Forelimb muscle (tissue), 1 donor: ENCODE measurements at regions not wholly inside any gene's neighbourhood (a gene's known extent, or its start where the extent isn't known, plus 50 kb on each side); places are given as distances from the start of the nearest gene placed in this dataset.
"Not testable (repeated sequence)": the region's sequence is repeated elsewhere in the genome, so short reads cannot be mapped to it uniquely, and the experiment has no call there.

Experiments
- DNase-seq: peaks from one replicate; pipeline ENCODE4 v3.0.0-alpha.2; 2013; ENCODE audit warnings: low read depth

- no peak for DNase-seq
These were observed 409.4 kb upstream of the PPP2R3A start for GRCh38 chr3:135556174-135556573.

GRCh38 chr3:135558150-135558783 lies 407.3 kb upstream of the PPP2R3A start:
- DNase-seq, result no peak

- DNase-seq, result no peak
These were observed 406.6 kb upstream of the PPP2R3A start for GRCh38 chr3:135558906-135559305.

- DNase-seq, result no peak
These were observed 405.7 kb upstream of the PPP2R3A start for GRCh38 chr3:135559802-135560201.

GRCh38 chr3:135560847-135561246 lies 404.7 kb upstream of the PPP2R3A start:
- DNase-seq, result no peak

- DNase-seq, result no peak
These were observed 400.8 kb upstream of the PPP2R3A start for GRCh38 chr3:135564696-135565095.

- DNase-seq, result no peak
These were observed 400.0 kb upstream of the PPP2R3A start for GRCh38 chr3:135565546-135565945.

- no peak for DNase-seq
These were observed 398.3 kb upstream of the PPP2R3A start for GRCh38 chr3:135567223-135567622.

GRCh38 chr3:135576751-135577150 lies 388.8 kb upstream of the PPP2R3A start:
- no peak for DNase-seq

GRCh38 chr3:135581806-135582205 lies 383.7 kb upstream of the PPP2R3A start:
- DNase-seq, result no peak

GRCh38 chr3:135582800-135583199 lies 382.7 kb upstream of the PPP2R3A start:
- DNase-seq, result no peak

GRCh38 chr3:135596563-135596962 lies 369.0 kb upstream of the PPP2R3A start:
- DNase-seq, result no peak

GRCh38 chr3:135597855-135598254 lies 367.7 kb upstream of the PPP2R3A start:
- no peak for DNase-seq

- no peak for DNase-seq
These were observed 366.9 kb upstream of the PPP2R3A start for GRCh38 chr3:135598597-135598996.

GRCh38 chr3:135604512-135604911 lies 361.0 kb upstream of the PPP2R3A start:
- DNase-seq, result not testable (repeated sequence)

- no peak for DNase-seq
These were observed 347.4 kb upstream of the PPP2R3A start for GRCh38 chr3:135618123-135618522.

- DNase-seq, result no peak
These were observed 344.2 kb upstream of the PPP2R3A start for GRCh38 chr3:135621184-135621920.

- no peak for DNase-seq
These were observed 343.3 kb upstream of the PPP2R3A start for GRCh38 chr3:135622215-135622614.

- DNase-seq, result no peak
These were observed 342.9 kb upstream of the PPP2R3A start for GRCh38 chr3:135622656-135623055.

GRCh38 chr3:135623558-135623957 lies 342.0 kb upstream of the PPP2R3A start:
- DNase-seq, result no peak

GRCh38 chr3:135627057-135627456 lies 338.5 kb upstream of the PPP2R3A start:
- DNase-seq, result no peak

GRCh38 chr3:135629701-135630408 lies 335.7 kb upstream of the PPP2R3A start:
- no peak for DNase-seq

- DNase-seq, result no peak
These were observed 332.9 kb upstream of the PPP2R3A start for GRCh38 chr3:135632556-135633065.
